H1 (cell line): ENCODE measurements at regions not wholly inside any gene's neighbourhood (a gene's known extent, or its start where the extent isn't known, plus 50 kb on each side); places are given as distances from the start of the nearest gene placed in this dataset.

Experiments used
- CTCF ChIA-PET: fragments of 300-600 bp; sonication (Branson Sonifier 250); formaldehyde crosslinking; loops from one replicate; lab custom pipeline; 2021; ENCODE audit not compliant: partially characterized antibody; lab: Charles Lee
- POLR2A ChIA-PET: fragments of 300-600 bp; sonication (Branson Sonifier 250); formaldehyde crosslinking; loops from one replicate; lab custom pipeline; 2021; ENCODE audit warnings: inconsistent platforms; ENCODE audit not compliant: partially characterized antibody; lab: Charles Lee
- DNase-seq, 2 experiments: peaks; one replicate each; pipeline versions ENCODE4 v3.0.0 to v3.0.0-alpha.2; 2010 to 2022; ENCODE audit warnings: low spot score in 2 of 2, low read depth in 1 of 2, mixed read lengths in 1 of 2
- FAIRE-seq: peaks from 2 replicates; lab custom pipeline; 2011; peaks lifted over from hg19 to GRCh38; lab: Jason Lieb, UNC
- H2AFZ ChIP-seq: 2 replicates; pipeline ENCODE4 v1.8.1; 2012; ENCODE audit warnings: low read length, inconsistent platforms
- H2AK5ac ChIP-seq: 2 replicates; pipeline ENCODE4 v1.6.1; 2013; ENCODE audit warnings: low read depth, low read length
- H2BK120ac ChIP-seq: replicated peaks from 2 replicates; pipeline ENCODE3; 2013; ENCODE audit warnings: low read depth, low read length, inconsistent platforms
- H2BK12ac ChIP-seq: 2 replicates; pipeline ENCODE4 v1.6.1; 2013; ENCODE audit warnings: low read depth, low read length
- H2BK15ac ChIP-seq: 2 replicates; pipeline ENCODE4 v1.6.1; 2013; ENCODE audit warnings: low read length
- H2BK20ac ChIP-seq: 2 replicates; pipeline ENCODE4 v1.6.1; 2013; ENCODE audit warnings: low read length
- H2BK5ac ChIP-seq: 2 replicates; pipeline ENCODE4 v1.6.1; 2013; ENCODE audit warnings: low read depth, low read length
- H3K14ac ChIP-seq: 2 replicates; pipeline ENCODE4 v1.6.1; 2013; ENCODE audit warnings: inconsistent platforms; ENCODE audit not compliant: insufficient read length
- H3K18ac ChIP-seq: 2 replicates; pipeline ENCODE4 v1.6.1; 2013; ENCODE audit warnings: low read length; ENCODE audit errors: extremely low read depth
- H3K23ac ChIP-seq: 2 replicates; pipeline ENCODE4 v1.6.1; 2013; ENCODE audit warnings: inconsistent platforms; ENCODE audit not compliant: insufficient read length
- H3K23me2 ChIP-seq: 2 replicates; pipeline ENCODE4 v1.6.1; 2013; ENCODE audit warnings: low read depth, low read length
- H3K27ac ChIP-seq: 2 replicates; pipeline ENCODE4 v1.6.1; 2011; ENCODE audit warnings: low read depth, low read length, inconsistent platforms
- H3K27me3 ChIP-seq, 4 experiments: replicated peaks in 1 of 4; 1 replicate in 1 of 4; 2 replicates in 3 of 4; pipeline versions ENCODE4 v1.6.1 to v1.8.1; 2011 to 2013; ENCODE audit warnings: low read length in 3 of 4, mild to moderate bottlenecking in 3 of 4, inconsistent platforms in 2 of 4, mixed read lengths in 2 of 4, moderate library complexity in 1 of 4; ENCODE audit not compliant: control insufficient read depth in 3 of 4, insufficient read depth in 3 of 4; ENCODE audit errors: extremely low read depth in 1 of 4
- H3K36me3 ChIP-seq, 4 experiments: 2 replicates each; pipeline versions ENCODE4 v1.6.1 to v1.8.1; 2011 to 2013; ENCODE audit warnings: mild to moderate bottlenecking in 4 of 4, low read length in 3 of 4, moderate library complexity in 2 of 4, control low read depth in 1 of 4, inconsistent platforms in 1 of 4; ENCODE audit not compliant: insufficient read depth in 4 of 4, control insufficient read depth in 2 of 4
- H3K4ac ChIP-seq: replicated peaks from 2 replicates; pipeline ENCODE3; 2013; ENCODE audit warnings: low read length, low read depth, mixed read lengths, inconsistent platforms; ENCODE audit not compliant: insufficient read length
- H3K4me1 ChIP-seq, 4 experiments: replicated peaks in 1 of 4; 1 replicate in 1 of 4; 2 replicates in 3 of 4; pipeline versions ENCODE4 v1.6.1 to v1.8.1; 2011 to 2013; ENCODE audit warnings: low read length in 3 of 4, inconsistent platforms in 2 of 4, mixed read lengths in 1 of 4; ENCODE audit not compliant: insufficient read depth in 4 of 4, control insufficient read depth in 3 of 4
- H3K4me2 ChIP-seq, 2 experiments: 2 replicates each; pipeline versions ENCODE4 v1.6.1 to v1.8.1; 2011 to 2013; ENCODE audit warnings: low read depth in 2 of 2, low read length in 2 of 2, control low read depth in 1 of 2, inconsistent platforms in 1 of 2, mild to moderate bottlenecking in 1 of 2; ENCODE audit not compliant: insufficient read depth in 1 of 2
- H3K4me3 ChIP-seq, 4 experiments: fragments of 200-600, 300-600 bp in 1 of 4; sonication (generic), shearing (Covaris generic), sonication (Bioruptor Twin) in 1 of 4; 2 replicates each; pipeline versions ENCODE4 v1.5.1 to v1.8.1; 2011 to 2016; ENCODE audit warnings: low read length in 4 of 4, low read depth in 3 of 4, control low read depth in 2 of 4, inconsistent platforms in 2 of 4, mild to moderate bottlenecking in 2 of 4, mixed read lengths in 1 of 4, moderate library complexity in 1 of 4; ENCODE audit not compliant: insufficient read depth in 2 of 4; ENCODE audit errors: extremely low read depth in 1 of 4
- H3K56ac ChIP-seq: replicated peaks from 2 replicates; pipeline ENCODE3; 2013; ENCODE audit warnings: low read depth, mild to moderate bottlenecking, mixed read lengths, low read length, inconsistent platforms; ENCODE audit not compliant: insufficient read length
- H3K79me1 ChIP-seq: 2 replicates; pipeline ENCODE4 v1.6.1; 2013; ENCODE audit warnings: low read depth, low read length, control low read depth
- H3K79me2 ChIP-seq, 2 experiments: 2 replicates each; pipeline versions ENCODE4 v1.6.1 to v1.8.1; 2012 to 2013; ENCODE audit warnings: low read length in 2 of 2, mild to moderate bottlenecking in 2 of 2, inconsistent platforms in 1 of 2; ENCODE audit not compliant: insufficient read depth in 2 of 2, control insufficient read depth in 1 of 2
- H3K9ac ChIP-seq, 4 experiments: replicated peaks in 1 of 4; 1 replicate in 1 of 4; 2 replicates in 3 of 4; pipeline versions ENCODE4 v1.6.1 to v1.8.1; 2011 to 2013; ENCODE audit warnings: low read depth in 3 of 4, low read length in 3 of 4, control low read depth in 2 of 4, mild to moderate bottlenecking in 2 of 4, moderate library complexity in 2 of 4, inconsistent platforms in 1 of 4; ENCODE audit errors: extremely low read depth in 1 of 4
- H3K9me3 ChIP-seq, 2 experiments: 2 replicates each; pipeline versions ENCODE4 v1.6.1 to v1.8.1; 2012 to 2013; ENCODE audit warnings: mild to moderate bottlenecking in 2 of 2, moderate library complexity in 2 of 2, control low read depth in 1 of 2, inconsistent platforms in 1 of 2, low read depth in 1 of 2, low read length in 1 of 2, mixed read lengths in 1 of 2; ENCODE audit not compliant: insufficient read depth in 2 of 2
- H4K20me1 ChIP-seq, 2 experiments: replicated peaks in 1 of 2; 2 replicates each; pipeline versions ENCODE3 to v1.8.1; 2011 to 2013; ENCODE audit warnings: inconsistent platforms in 2 of 2, low read length in 2 of 2, mild to moderate bottlenecking in 1 of 2; ENCODE audit not compliant: insufficient read depth in 2 of 2, control insufficient read depth in 1 of 2
- H4K5ac ChIP-seq: 2 replicates; pipeline ENCODE4 v1.6.1; 2013; ENCODE audit warnings: low read length, low read depth, mixed read lengths, inconsistent platforms; ENCODE audit not compliant: insufficient read length
- H4K8ac ChIP-seq: 2 replicates; pipeline ENCODE4 v1.8.0; 2013; ENCODE audit warnings: mild to moderate bottlenecking, moderate library complexity, low read length, inconsistent platforms; ENCODE audit not compliant: insufficient read depth; ENCODE audit errors: extremely low read depth
- H4K91ac ChIP-seq: replicated peaks from 2 replicates; pipeline ENCODE3; 2013; ENCODE audit warnings: low read length, mixed read lengths, inconsistent platforms; ENCODE audit not compliant: insufficient read length
- EGR1 ChIP-seq: IDR thresholded peaks from 2 replicates; pipeline ENCODE4 v1.6.1; 2011; ENCODE audit warnings: low read depth, low read length, borderline replicate concordance
- GABPA ChIP-seq: IDR thresholded peaks from 2 replicates; pipeline ENCODE4 v1.6.1; 2011; ENCODE audit warnings: mild to moderate bottlenecking, low read length, moderate library complexity, borderline replicate concordance; ENCODE audit not compliant: insufficient read depth
- RAD21 ChIP-seq, 2 experiments: IDR thresholded peaks in 1 of 2; conservative IDR thresholded peaks in 1 of 2; 2 replicates each; pipeline ENCODE4 v1.6.1; 2011; ENCODE audit warnings: low read depth in 2 of 2, low read length in 2 of 2, improper control_type of control experiment in 1 of 2, inconsistent platforms in 1 of 2, mild to moderate bottlenecking in 1 of 2, moderate library complexity in 1 of 2
- SP4 ChIP-seq: IDR thresholded peaks from 2 replicates; pipeline ENCODE4 v1.6.1; 2012; ENCODE audit warnings: low read length, inconsistent platforms
- TBP ChIP-seq: IDR thresholded peaks from 2 replicates; pipeline ENCODE4 v1.6.1; 2011; ENCODE audit warnings: low read depth, low read length, improper control_type of control experiment
- TEAD4 ChIP-seq: IDR thresholded peaks from 2 replicates; pipeline ENCODE4 v1.6.1; 2012; ENCODE audit warnings: low read depth, low read length, inconsistent platforms, mixed read lengths
- YY1 ChIP-seq: IDR thresholded peaks from 2 replicates; pipeline ENCODE4 v1.6.1; 2011; ENCODE audit warnings: low read depth, mild to moderate bottlenecking, low read length
- WGBS, 2 experiments: shearing (Covaris generic) in 1 of 2; methylation state at CpG; one replicate each; pipeline versions ENCODE4 v1.1.6 to v1.1.7; 2013 to 2015; ENCODE audit warnings: low lambda C conversion rate in 2 of 2, mixed read lengths in 2 of 2, inconsistent platforms in 1 of 2, low coverage in 1 of 2, missing lambda C conversion rate in 1 of 2; ENCODE audit not compliant: insufficient replicate concordance in 2 of 2, insufficient coverage in 1 of 2, insufficient read length in 1 of 2; ENCODE audit errors: extremely low coverage in 1 of 2, missing lambda C conversion rate in 1 of 2; 5-methylcytosine and 5-hydroxymethylcytosine counted together
- TF ChIP-seq, protein P1 (sequence below): IDR thresholded peaks from 2 replicates; pipeline ENCODE4 v1.6.1; 2011; ENCODE audit warnings: low read length, improper control_type of control experiment

DNA sequence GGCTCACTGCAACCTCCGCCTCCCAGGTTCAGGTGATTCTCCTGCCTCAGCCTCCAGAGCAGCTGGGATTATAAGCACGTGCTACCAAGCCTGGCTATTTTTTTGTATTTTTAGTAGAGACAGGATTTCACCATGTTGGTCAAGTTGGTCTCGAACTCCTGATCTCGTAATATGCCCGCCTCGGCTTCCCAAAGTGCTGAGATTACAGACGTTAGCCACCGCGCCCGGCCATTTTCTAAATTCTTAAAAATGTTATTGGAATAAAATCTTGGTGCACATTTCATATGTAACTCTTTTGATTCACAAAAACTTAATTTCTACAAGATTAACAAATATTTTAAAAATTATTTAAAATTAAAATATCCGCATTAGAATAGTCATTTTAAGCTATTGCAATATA lies 1480.3 kb upstream of the SPRY2 start:
- no peak overlapping the region for H4K8ac ChIP-seq
- H4K5ac ChIP-seq: no peak overlapping the region
- no peak overlapping the region for H2BK5ac ChIP-seq
- H2BK12ac ChIP-seq: no peak overlapping the region
- no peaks in the 10 kb centered on the region for H3K79me2 ChIP-seq
- H3K79me1 ChIP-seq: no peaks in the 10 kb centered on the region
- no peaks in the 10 kb centered on the region; a peak in 1 of 8 replicates for H3K36me3 ChIP-seq
- no peak overlapping the region for H3K4me3 ChIP-seq
- no peak overlapping the region for H3K23ac ChIP-seq
- CTCF ChIA-PET: interaction anchor here (0.6 kb wide), 1 partner anchor 1338 kb away, joined by 3 read pairs; no protein-coding TSS in a partner anchor
- H2BK15ac ChIP-seq: no peak overlapping the region
- H2BK20ac ChIP-seq: no peak overlapping the region
- H2BK120ac ChIP-seq: no peak overlapping the region
- FAIRE-seq (no peak), DNase-seq (no peak)
- WGBS, 2 experiments: 94% methylated on average over 11 of the region's 11 CpGs; no CpG with 5 or more reads in 1 of the 2 experiments
- H3K27ac ChIP-seq: no peak overlapping the region
- TF ChIP-seq TBP (no peak), SP4 (no peak), YY1 (no peak), EGR1 (no peak), GABPA (no peak), RAD21 (IDR thresholded peaks at IDR 0.05 in 1 of 2, conservative IDR thresholded peaks at IDR 0.05 in 1 of 2; ENCODE audit: low read depth in 2 of 2, low read length in 2 of 2) (no peak), TEAD4 (no peak)
- TF ChIP-seq, protein P1, sequence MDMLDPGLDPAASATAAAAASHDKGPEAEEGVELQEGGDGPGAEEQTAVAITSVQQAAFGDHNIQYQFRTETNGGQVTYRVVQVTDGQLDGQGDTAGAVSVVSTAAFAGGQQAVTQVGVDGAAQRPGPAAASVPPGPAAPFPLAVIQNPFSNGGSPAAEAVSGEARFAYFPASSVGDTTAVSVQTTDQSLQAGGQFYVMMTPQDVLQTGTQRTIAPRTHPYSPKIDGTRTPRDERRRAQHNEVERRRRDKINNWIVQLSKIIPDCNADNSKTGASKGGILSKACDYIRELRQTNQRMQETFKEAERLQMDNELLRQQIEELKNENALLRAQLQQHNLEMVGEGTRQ: no peak
- POLR2A ChIA-PET: no interaction called here
- H3K56ac ChIP-seq: no peak overlapping the region
- H3K27me3 ChIP-seq: no peaks in the 10 kb centered on the region
- H3K4ac ChIP-seq: no peak overlapping the region
- H3K9me3 ChIP-seq: peaks cover 0 to 2% of the 10 kb centered on the region in 2 experiments; a peak in 3 of 4 replicates
- no peak overlapping the region for H4K91ac ChIP-seq
- H3K4me2 ChIP-seq: no peak overlapping the region
- no peak overlapping the region for H3K18ac ChIP-seq
- H2AFZ ChIP-seq: no peak overlapping the region
- no peak overlapping the region for H3K14ac ChIP-seq
- H3K4me1 ChIP-seq: peaks cover 0 to 2% (median 0%) of the 10 kb centered on the region in 4 experiments; a peak in 1 of 7 replicates
- no peak overlapping the region for H2AK5ac ChIP-seq
- no peaks in the 10 kb centered on the region for H4K20me1 ChIP-seq
- no peaks in the 10 kb centered on the region for H3K23me2 ChIP-seq
- no peak overlapping the region for H3K9ac ChIP-seq
